Muscle layer of colon (tissue), 2 donors: ENCODE measurements at regions not wholly inside any gene's neighbourhood (a gene's known extent, or its start where the extent isn't known, plus 50 kb on each side); places are given as distances from the start of the nearest gene placed in this dataset.

Experiments used
- H3K27ac ChIP-seq: one replicate; pipeline ENCODE4 v1.7.0; 2013; ENCODE audit warnings: low read depth, mild to moderate bottlenecking, low read length, moderate library complexity
- H3K27me3 ChIP-seq, 2 donors: one replicate each; pipeline ENCODE4 v1.7.0; 2013; ENCODE audit warnings: low read length in 2 of 2, mild to moderate bottlenecking in 2 of 2; ENCODE audit not compliant: insufficient read depth in 2 of 2, control insufficient read depth in 1 of 2
- H3K36me3 ChIP-seq: one replicate; pipeline ENCODE4 v1.7.0; 2013; ENCODE audit warnings: mild to moderate bottlenecking, low read length; ENCODE audit not compliant: insufficient read depth
- H3K4me1 ChIP-seq: one replicate; pipeline ENCODE4 v1.7.0; 2013; ENCODE audit warnings: mild to moderate bottlenecking, low read length; ENCODE audit not compliant: insufficient read depth
- H3K4me3 ChIP-seq, 2 donors: one replicate each; pipeline ENCODE4 v1.7.0; 2013; ENCODE audit warnings: low read length in 2 of 2, low read depth in 1 of 2, mild to moderate bottlenecking in 1 of 2, moderate library complexity in 1 of 2
- H3K9ac ChIP-seq: one replicate; pipeline ENCODE4 v1.7.0; 2013; ENCODE audit warnings: low read length
- H3K9me3 ChIP-seq: one replicate; pipeline ENCODE4 v1.7.0; 2013; ENCODE audit warnings: mild to moderate bottlenecking, low read length
- donor health status: abdominal sarcoma.
- donor health status: Adenocarcinoma of cecum.

DNA sequence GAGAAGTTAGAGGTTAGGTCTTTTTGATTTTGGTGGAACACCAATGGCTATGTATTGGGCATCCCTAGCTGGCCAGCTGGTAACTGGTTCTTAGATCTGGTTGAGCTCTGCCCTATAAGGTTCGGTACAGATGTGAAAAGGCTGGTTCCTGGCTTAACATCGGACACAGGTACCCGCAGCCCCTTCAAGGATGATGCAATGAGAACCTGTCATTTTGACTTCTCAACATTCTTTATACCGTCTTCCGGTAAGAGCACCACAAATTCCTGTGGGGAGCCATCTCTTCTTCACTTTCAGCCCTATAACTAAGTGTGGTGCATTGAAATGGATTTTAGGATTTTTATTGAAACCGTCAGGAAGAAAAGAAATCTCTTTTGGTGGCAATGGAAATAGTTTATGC, 222.8 kb downstream of the ADAMTS9 start:
- Histone ChIP-seq H3K36me3 (no peaks in the 10 kb centered on the region), H3K4me1 (no peaks in the 10 kb centered on the region), H3K27me3 (no peaks in the 10 kb centered on the region)

GRCh38 chr3:64463981-64464380, 223.8 kb downstream of the ADAMTS9 start:
- Histone ChIP-seq H3K4me3 (no peak overlapping the region), H3K27ac (no peak overlapping the region), H3K9me3 (no peaks in the 10 kb centered on the region), H3K9ac (no peak overlapping the region), H3K36me3 (no peaks in the 10 kb centered on the region), H3K4me1 (no peaks in the 10 kb centered on the region), H3K27me3 (no peaks in the 10 kb centered on the region)

More for the DNA sequence above, 222.8 kb downstream of the ADAMTS9 start:
- H3K27ac ChIP-seq = no peak overlapping the region
- H3K9ac ChIP-seq = no peak overlapping the region
- H3K4me3 ChIP-seq = no peak overlapping the region
- H3K9me3 ChIP-seq = no peaks in the 10 kb centered on the region

DNA sequence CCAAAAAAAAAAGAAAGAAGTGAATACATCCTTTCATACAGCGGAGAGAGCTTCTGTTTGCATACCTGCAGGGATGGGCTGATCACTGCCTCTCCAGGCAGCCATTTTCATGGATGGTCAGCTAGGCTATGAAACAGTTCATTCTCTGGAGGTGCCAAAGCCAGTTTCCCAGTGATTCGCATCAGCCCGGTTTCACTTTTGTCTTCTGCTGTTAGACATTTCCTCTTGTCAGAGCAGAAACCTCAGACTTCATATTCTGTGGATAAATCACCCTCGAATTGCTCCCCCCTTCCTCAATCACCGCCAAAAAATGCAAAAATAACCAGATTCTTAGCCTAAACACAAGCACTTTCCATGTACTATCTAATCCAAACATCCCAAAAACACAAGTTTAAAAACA, 225.6 kb downstream of the ADAMTS9 start:
- H3K27ac ChIP-seq = no peak overlapping the region
- H3K4me3 ChIP-seq = no peak overlapping the region
- no peak overlapping the region for H3K9ac ChIP-seq

DNA sequence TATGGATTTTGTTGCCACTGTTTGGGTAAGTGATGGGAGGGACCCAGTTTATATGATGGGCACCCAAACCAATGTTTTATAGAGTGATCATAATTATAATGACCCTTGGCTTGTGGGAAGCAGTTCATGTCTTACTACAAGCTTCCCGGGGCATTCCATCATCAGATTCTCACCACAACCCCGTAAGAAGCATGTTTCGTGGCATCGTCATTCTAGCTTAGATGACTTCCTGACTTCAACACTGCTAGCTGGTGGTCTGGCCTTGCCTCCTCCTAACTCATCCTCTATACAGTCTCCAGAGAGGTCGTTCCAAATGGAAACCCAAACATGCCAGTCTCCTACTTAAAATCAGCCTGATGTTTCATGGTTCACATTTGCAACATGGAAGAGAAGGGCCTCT, 226.9 kb downstream of the ADAMTS9 start:
- no peak overlapping the region for H3K27ac ChIP-seq
- H3K36me3 ChIP-seq = no peaks in the 10 kb centered on the region
- no peaks in the 10 kb centered on the region for H3K27me3 ChIP-seq
- no peaks in the 10 kb centered on the region for H3K4me1 ChIP-seq
- no peak overlapping the region for H3K9ac ChIP-seq
- no peaks in the 10 kb centered on the region for H3K9me3 ChIP-seq
- H3K4me3 ChIP-seq = no peak overlapping the region

More for the DNA sequence above, 225.6 kb downstream of the ADAMTS9 start:
- no peaks in the 10 kb centered on the region for H3K36me3 ChIP-seq
- H3K4me1 ChIP-seq = no peaks in the 10 kb centered on the region
- no peaks in the 10 kb centered on the region for H3K9me3 ChIP-seq
- H3K27me3 ChIP-seq = no peaks in the 10 kb centered on the region

- Histone ChIP-seq H3K27ac (no peak overlapping the region), H3K4me1 (no peaks in the 10 kb centered on the region), H3K9me3 (no peaks in the 10 kb centered on the region), H3K4me3 (no peak overlapping the region), H3K27me3 (no peaks in the 10 kb centered on the region), H3K36me3 (no peaks in the 10 kb centered on the region), H3K9ac (no peak overlapping the region)
Observed at GRCh38 chr3:64460141-64460730, 227.6 kb downstream of the ADAMTS9 start.

- H3K4me3 ChIP-seq = no peak overlapping the region
- H3K27ac ChIP-seq = no peak overlapping the region
- H3K36me3 ChIP-seq = no peaks in the 10 kb centered on the region
- H3K9me3 ChIP-seq = no peaks in the 10 kb centered on the region
- H3K9ac ChIP-seq = no peak overlapping the region
- no peaks in the 10 kb centered on the region for H3K27me3 ChIP-seq
- H3K4me1 ChIP-seq = no peaks in the 10 kb centered on the region
Observed at GRCh38 chr3:64459711-64460110, 228.1 kb downstream of the ADAMTS9 start.

GRCh38 chr3:64457811-64458210, 230.0 kb downstream of the ADAMTS9 start:
- no peak overlapping the region for H3K9ac ChIP-seq
- no peaks in the 10 kb centered on the region for H3K9me3 ChIP-seq
- no peaks in the 10 kb centered on the region for H3K36me3 ChIP-seq
- H3K4me3 ChIP-seq = no peak overlapping the region
- no peak overlapping the region for H3K27ac ChIP-seq
- H3K27me3 ChIP-seq = no peaks in the 10 kb centered on the region
- H3K4me1 ChIP-seq = no peaks in the 10 kb centered on the region

DNA sequence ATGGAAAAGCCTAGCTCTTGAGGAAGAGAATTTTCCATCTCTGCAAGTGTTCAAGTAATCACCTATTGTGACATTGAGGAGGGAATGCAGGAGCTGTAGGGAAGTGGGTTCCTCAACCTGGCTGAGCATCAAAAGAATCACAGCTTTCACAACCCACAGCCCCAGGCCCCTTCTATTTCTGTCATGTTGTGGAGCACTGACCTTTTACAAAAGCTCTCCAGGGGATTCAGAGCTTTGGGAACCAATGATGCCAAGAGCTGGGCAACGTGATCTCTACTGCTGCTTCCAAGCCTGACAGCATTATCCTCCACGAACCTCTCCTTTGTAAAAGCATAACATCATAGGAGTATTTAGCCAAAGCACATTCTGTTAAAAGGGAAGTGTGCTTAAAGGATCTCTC, 231.1 kb downstream of the ADAMTS9 start:
- no peak overlapping the region for H3K4me3 ChIP-seq
- H3K4me1 ChIP-seq = no peaks in the 10 kb centered on the region
- H3K9ac ChIP-seq = no peak overlapping the region
- no peak overlapping the region for H3K27ac ChIP-seq
- H3K36me3 ChIP-seq = no peaks in the 10 kb centered on the region
- H3K9me3 ChIP-seq = no peaks in the 10 kb centered on the region
- H3K27me3 ChIP-seq = no peaks in the 10 kb centered on the region

DNA sequence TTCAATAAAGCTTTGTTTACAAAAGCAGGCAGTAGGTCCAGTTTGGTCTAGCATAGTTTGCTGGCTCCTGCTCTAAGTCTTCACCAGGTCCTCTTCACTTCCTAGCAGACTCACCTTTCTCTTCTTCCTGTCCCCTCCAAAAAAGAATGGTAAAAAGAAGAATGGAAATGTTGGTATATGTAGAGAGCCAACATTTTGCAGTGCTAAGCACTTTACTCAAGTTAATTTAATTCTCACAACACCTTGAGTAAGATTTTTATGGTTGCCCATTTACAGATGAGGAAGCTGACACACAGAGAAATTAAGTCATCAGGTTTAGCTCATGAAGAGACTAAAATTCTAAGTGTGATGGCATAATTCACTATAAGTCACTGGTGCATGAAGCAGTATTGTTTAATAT, 230.1 kb upstream of the PRICKLE2 start:
- H3K4me1 ChIP-seq = no peaks in the 10 kb centered on the region
- H3K9me3 ChIP-seq = no peaks in the 10 kb centered on the region
- H3K4me3 ChIP-seq = no peak overlapping the region

GRCh38 chr3:64454768-64455167, 229.5 kb upstream of the PRICKLE2 start:
- no peaks in the 10 kb centered on the region for H3K27me3 ChIP-seq
- H3K27ac ChIP-seq = no peak overlapping the region
- no peaks in the 10 kb centered on the region for H3K4me1 ChIP-seq
- no peak overlapping the region for H3K4me3 ChIP-seq
- H3K9me3 ChIP-seq = no peaks in the 10 kb centered on the region
- no peak overlapping the region for H3K9ac ChIP-seq
- no peaks in the 10 kb centered on the region for H3K36me3 ChIP-seq

More for the DNA sequence above, 230.1 kb upstream of the PRICKLE2 start:
- Histone ChIP-seq H3K27me3 (no peaks in the 10 kb centered on the region), H3K36me3 (no peaks in the 10 kb centered on the region), H3K9ac (no peak overlapping the region), H3K27ac (no peak overlapping the region)

GRCh38 chr3:64454179-64454578, 228.9 kb upstream of the PRICKLE2 start:
- Histone ChIP-seq H3K9ac (no peak overlapping the region), H3K4me1 (no peaks in the 10 kb centered on the region), H3K27me3 (no peaks in the 10 kb centered on the region), H3K9me3 (no peaks in the 10 kb centered on the region), H3K36me3 (no peaks in the 10 kb centered on the region), H3K4me3 (no peak overlapping the region), H3K27ac (no peak overlapping the region)

- Histone ChIP-seq H3K9me3 (no peaks in the 10 kb centered on the region), H3K27me3 (no peaks in the 10 kb centered on the region), H3K36me3 (no peaks in the 10 kb centered on the region), H3K9ac (no peak overlapping the region), H3K4me3 (no peak overlapping the region), H3K4me1 (no peaks in the 10 kb centered on the region), H3K27ac (no peak overlapping the region)
Observed at GRCh38 chr3:64451283-64452012, 226.2 kb upstream of the PRICKLE2 start.
